Hindlimb muscle (tissue), 1 donor: ENCODE measurements at regions not wholly inside any gene's neighbourhood (a gene's known extent, or its start where the extent isn't known, plus 50 kb on each side); places are given as distances from the start of the nearest gene placed in this dataset.
A peak's percentile ranks its signal among the peaks of the same experiment; 100 is the strongest.

ENCODE experiments used
- DNase-seq: peaks from one replicate; pipeline ENCODE4 v3.0.0-alpha.2; 2013

GRCh38 chr12:42705863-42706262 is 116.3 kb upstream of the PRICKLE1 start:
- peak; percentile 69 for DNase-seq

DNA sequence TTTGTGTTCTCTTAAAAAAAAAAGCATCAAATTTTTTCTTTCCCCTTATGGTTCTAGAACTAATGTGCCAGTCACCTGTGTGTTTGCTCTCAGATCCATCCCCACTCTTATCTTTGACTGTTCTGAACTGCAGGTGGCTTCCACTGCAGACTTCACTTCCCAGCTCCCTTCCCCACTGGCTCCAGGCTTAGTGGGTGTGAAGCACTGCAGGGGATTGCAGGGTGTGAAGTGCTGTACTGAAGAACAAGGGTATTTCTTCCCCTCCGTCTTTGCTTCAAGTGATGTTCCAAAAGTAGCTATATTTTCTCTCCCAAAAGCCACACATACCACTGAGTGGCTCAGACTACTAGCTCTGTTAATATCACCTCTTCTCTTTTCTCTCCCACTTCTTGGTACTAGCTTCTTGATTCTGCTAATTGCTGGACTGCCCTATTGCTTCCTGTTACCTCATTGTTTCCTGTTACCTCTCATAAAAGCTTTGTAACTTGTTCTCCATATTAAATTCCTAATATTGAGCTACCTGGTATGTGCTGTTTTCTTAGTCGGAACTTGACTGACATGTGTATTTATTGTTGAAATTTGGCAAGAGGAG is 115.4 kb upstream of the PRICKLE1 start:
- DNase-seq, result no peak

GRCh38 chr12:42704340-42704739 is 114.8 kb upstream of the PRICKLE1 start:
- no peak for DNase-seq

- no peak for DNase-seq
Observed at GRCh38 chr12:42701084-42701483, 111.5 kb upstream of the PRICKLE1 start.

GRCh38 chr12:42698213-42698612 is 108.7 kb upstream of the PRICKLE1 start:
- DNase-seq, result no peak

- peak; percentile 23 for DNase-seq
Observed at GRCh38 chr12:42696406-42697149, 107.0 kb upstream of the PRICKLE1 start.

GRCh38 chr12:42695490-42695995 is 106.0 kb upstream of the PRICKLE1 start:
- DNase-seq, result no peak

DNA sequence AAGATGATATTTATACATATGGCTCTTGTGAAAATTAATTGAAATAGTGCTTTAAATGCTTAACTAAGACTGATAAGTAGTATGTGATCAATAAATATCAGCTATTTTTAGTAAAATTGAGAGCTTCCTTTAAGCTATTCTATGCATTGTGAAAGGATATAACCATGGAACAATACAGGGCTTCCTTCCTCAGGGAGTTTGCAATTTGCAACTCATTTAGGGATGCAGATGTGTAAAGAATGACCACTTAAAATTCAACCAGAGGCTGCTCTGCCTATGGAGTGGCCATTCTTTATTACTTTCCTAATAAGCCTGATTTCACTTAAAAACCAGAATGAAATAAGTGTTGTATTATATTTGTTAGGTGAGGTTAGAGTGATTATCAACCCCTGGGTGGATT is 103.2 kb upstream of the PRICKLE1 start:
- no peak for DNase-seq

DNA sequence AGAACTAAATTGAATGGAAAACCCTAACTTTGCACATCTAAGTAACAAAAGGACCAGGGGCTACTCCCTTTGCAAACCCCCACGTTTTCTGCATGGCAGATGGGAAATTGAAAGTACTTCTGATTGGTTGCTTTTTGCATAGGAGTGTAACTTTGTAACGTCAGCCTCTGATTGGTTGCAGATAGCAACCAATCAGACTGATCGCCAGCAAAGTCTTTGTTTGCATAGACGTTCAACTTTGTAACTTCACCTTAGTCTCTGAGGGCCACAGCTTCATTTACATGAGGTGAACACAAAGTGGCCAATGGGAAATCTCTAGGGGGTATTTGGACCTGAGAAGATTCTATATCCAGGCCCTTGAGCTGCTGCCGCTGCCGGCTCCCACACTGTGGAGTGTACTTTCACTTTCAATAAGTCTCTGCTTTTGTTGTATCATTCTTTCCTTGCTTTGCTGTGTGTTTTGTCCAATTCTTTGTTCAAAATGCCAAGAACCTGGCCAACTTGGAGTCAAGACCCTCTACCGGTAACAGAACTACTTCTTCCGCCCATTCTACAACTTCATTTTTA is 102.5 kb upstream of the PRICKLE1 start:
- no peak for DNase-seq

DNA sequence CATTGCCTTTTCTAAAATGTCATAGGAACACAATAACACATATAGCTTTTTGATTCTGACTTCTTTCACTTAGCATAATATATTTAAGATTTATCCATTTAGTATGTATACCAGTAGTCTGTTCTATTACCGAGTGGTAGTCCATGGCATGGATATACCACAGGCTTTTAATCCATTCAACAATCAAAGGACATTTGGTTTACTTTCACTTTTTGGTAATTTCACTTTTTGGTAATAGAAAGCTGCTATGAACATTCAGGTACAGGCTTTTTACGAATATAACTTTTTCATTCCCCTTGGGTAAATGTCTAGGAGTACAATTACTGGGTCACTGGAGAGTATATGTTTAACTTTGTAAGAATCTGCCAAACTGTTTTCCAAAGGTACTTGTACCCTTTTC is 100.7 kb upstream of the PRICKLE1 start:
- no peak for DNase-seq

GRCh38 chr12:42689699-42690098 is 100.2 kb upstream of the PRICKLE1 start:
- no peak for DNase-seq

GRCh38 chr12:42686514-42687172 is 97.1 kb upstream of the PRICKLE1 start:
- DNase-seq, result no peak

DNA sequence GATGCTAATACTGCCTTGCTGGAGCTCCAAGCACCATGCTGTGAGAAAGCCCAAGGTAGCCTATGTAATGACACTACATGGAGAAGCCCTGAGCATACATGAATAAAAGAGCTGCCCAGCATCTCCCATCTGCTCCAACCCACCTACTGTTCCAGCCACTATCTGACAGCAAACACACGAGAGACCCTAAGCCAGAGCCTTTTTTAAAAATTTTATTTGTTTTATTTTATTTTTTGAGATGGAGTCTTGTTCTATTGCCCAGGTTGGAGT is 95.2 kb upstream of the PRICKLE1 start:
- DNase-seq, result no peak

DNA sequence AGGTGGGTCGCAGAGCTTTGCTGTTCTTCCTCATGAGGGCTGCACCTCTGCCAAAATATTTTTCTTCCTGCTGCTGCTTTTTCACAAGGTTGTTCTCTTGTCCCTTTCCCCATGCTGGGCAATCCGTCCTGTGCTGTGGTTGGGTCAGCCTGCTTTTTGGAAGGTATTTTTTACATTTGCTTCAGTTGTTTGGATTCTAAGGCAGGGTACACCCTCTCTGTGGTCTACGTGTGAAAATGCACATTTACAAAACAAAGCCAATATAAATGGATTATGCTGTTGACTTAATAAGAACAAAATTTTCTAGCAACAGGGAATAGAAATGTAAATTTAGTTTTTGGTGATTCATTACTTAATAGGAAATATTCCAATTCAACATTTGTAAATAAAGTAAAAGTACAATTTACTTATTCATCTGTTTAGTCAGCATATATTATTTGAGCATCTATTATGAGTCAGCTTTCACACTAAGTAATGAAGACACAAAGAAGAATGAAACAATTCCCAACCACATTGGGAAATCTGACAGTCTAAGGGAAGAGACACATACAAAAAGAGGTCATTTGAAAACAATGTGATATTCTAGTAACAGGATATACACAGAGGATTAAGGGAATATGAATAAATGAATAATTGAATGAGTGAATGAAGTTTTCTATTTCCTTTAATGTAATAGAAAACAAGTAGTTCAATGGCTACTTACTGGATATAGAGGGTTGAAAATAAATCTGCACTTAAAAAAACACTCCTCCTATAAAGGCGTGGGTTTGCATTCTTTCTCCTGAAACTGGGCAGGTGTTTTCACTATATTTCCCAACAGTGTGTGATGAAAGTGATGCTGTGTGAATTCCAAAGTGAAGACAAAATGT is 94.6 kb upstream of the PRICKLE1 start:
- no peak for DNase-seq

- no peak for DNase-seq
Observed at GRCh38 chr12:42683266-42683665, 93.7 kb upstream of the PRICKLE1 start.

- DNase-seq, result no peak
Observed at GRCh38 chr12:42679466-42679865, 89.9 kb upstream of the PRICKLE1 start.

GRCh38 chr12:42677461-42677860 is 87.9 kb upstream of the PRICKLE1 start:
- DNase-seq, result no peak

DNA sequence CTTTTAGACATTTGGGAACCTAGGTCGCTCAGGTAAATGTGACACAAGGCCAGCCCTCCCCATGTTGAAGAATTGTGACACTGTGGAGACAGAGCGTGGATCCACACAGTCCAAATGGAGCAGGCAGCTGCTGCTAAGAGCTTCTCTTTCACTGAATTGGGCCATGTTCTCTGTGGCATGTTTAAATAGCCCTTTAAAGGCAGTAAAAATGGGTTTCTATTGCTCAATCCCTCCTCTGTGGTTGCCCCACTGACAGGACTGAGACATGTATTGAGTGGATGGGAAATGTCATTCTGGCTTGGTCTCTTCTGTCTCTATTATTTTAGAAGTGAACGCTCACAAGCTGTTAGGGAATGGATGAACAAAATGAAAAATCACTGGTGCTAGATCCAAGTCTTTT is 84.0 kb upstream of the PRICKLE1 start:
- no peak for DNase-seq

DNA sequence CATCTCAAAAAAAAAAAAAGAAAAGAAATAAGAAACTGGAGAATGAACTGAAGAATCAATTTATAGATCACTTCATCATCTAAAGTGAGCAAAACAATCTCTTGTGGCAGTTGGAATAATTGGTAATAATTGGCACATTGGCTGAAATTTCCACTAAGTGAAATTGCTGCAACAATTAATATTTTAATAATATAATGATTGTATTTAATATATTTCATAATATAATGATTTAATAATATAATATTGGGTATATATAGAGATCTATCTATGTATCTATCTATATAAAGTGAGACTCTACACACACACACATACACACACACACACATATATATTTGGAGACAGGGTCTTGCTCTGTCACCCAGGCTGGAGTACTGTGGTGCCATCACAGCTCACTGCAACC is 81.2 kb upstream of the PRICKLE1 start:
- no peak for DNase-seq

GRCh38 chr12:42669553-42669952 is 80.0 kb upstream of the PRICKLE1 start:
- DNase-seq, result no peak

GRCh38 chr12:42666671-42667243 is 77.2 kb upstream of the PRICKLE1 start:
- DNase-seq, result no peak

GRCh38 chr12:42663621-42664020 is 74.1 kb upstream of the PRICKLE1 start:
- no peak for DNase-seq
